Endothelial cell of umbilical vein (primary cell): ENCODE measurements at regions not wholly inside any gene's neighbourhood (a gene's known extent, or its start where the extent isn't known, plus 50 kb on each side); places are given as distances from the start of the nearest gene placed in this dataset.

ENCODE experiments used
- BruUV-seq: library from RNA; stranded (reverse); fragments of 400-500 nt; replicated peaks from 2 replicates; lab custom pipeline; 2021; lab: Mats Ljungman, UMichigan
- CTCF ChIA-PET: fragments of 300-600, 350-600 bp; sonication (Branson Sonifier 250); formaldehyde crosslinking; loops from one replicate; lab custom pipeline; 2021; ENCODE audit warnings: antibody characterized with exemption, inconsistent platforms; lab: Charles Lee
- POLR2A ChIA-PET: fragments of 300-600, 350-600 bp; sonication (Branson Sonifier 250); formaldehyde crosslinking; loops from one replicate; lab custom pipeline; 2021; ENCODE audit warnings: antibody characterized with exemption, inconsistent platforms; lab: Charles Lee
- DNase-seq: peaks from one replicate; pipeline ENCODE4 v3.0.0-alpha.2; 2011; ENCODE audit warnings: low read depth, low spot score
- FAIRE-seq: peaks from 2 replicates; lab custom pipeline; 2011; peaks lifted over from hg19 to GRCh38; lab: Jason Lieb, UNC
- H2AFZ ChIP-seq: 2 replicates; pipeline ENCODE4 v1.6.0; 2012; ENCODE audit warnings: low read depth, low read length, control low read depth, inconsistent platforms
- H3K27ac ChIP-seq: 2 replicates; pipeline ENCODE4 v1.5.1; 2011; ENCODE audit warnings: low read depth, mild to moderate bottlenecking, control low read depth, low read length, moderate library complexity; ENCODE audit not compliant: insufficient read depth
- H3K27me3 ChIP-seq, 2 experiments: 2 replicates each; pipeline versions ENCODE4 v1.6.0 to v1.6.1; 2011; ENCODE audit warnings: low read length in 2 of 2, mixed read lengths in 1 of 2; ENCODE audit not compliant: control insufficient read depth in 2 of 2, insufficient read depth in 2 of 2
- H3K36me3 ChIP-seq, 2 experiments: 2 replicates in 1 of 2; 3 replicates in 1 of 2; pipeline ENCODE4 v1.5.1; 2011; ENCODE audit warnings: low read length in 2 of 2, mild to moderate bottlenecking in 1 of 2, moderate library complexity in 1 of 2; ENCODE audit not compliant: control insufficient read depth in 2 of 2, insufficient read depth in 2 of 2; ENCODE audit errors: extremely low read depth in 1 of 2
- H3K4me1 ChIP-seq: 3 replicates; pipeline ENCODE4 v1.5.1; 2011; ENCODE audit warnings: mild to moderate bottlenecking, low read length; ENCODE audit not compliant: control insufficient read depth, insufficient read depth; ENCODE audit errors: extremely low read depth
- H3K4me2 ChIP-seq: 2 replicates; pipeline ENCODE4 v1.6.1; 2011; ENCODE audit warnings: low read length, control low read depth, mixed read lengths; ENCODE audit not compliant: insufficient read depth
- H3K4me3 ChIP-seq, 3 experiments: fragments of 200-600 bp in 1 of 3; sonication (generic), shearing (Covaris generic) in 1 of 3; replicated peaks in 1 of 3; 2 replicates each; pipeline ENCODE4 v1.5.1; 2011 to 2016; ENCODE audit warnings: control low read depth in 3 of 3, low read length in 3 of 3, mild to moderate bottlenecking in 2 of 3, inconsistent platforms in 1 of 3, low read depth in 1 of 3, moderate library complexity in 1 of 3; ENCODE audit not compliant: insufficient read depth in 1 of 3
- H3K79me2 ChIP-seq: 2 replicates; pipeline ENCODE4 v1.6.0; 2012; ENCODE audit warnings: low read length, inconsistent platforms; ENCODE audit not compliant: control insufficient read depth, insufficient read depth
- H3K9ac ChIP-seq: replicated peaks from 2 replicates; pipeline ENCODE3; 2011; ENCODE audit warnings: low read length, control low read depth; ENCODE audit not compliant: insufficient read depth; ENCODE audit errors: extremely low read depth
- H3K9me1 ChIP-seq: replicated peaks from 3 replicates; pipeline ENCODE4 v1.6.0; 2011; ENCODE audit warnings: mild to moderate bottlenecking, low read length; ENCODE audit not compliant: control insufficient read depth, insufficient read depth; ENCODE audit errors: extremely low read depth
- H3K9me3 ChIP-seq: replicated peaks from 2 replicates; pipeline ENCODE4 v1.5.1; 2012; ENCODE audit warnings: low read length, inconsistent platforms; ENCODE audit not compliant: control insufficient read depth, insufficient read depth
- H4K20me1 ChIP-seq: replicated peaks from 2 replicates; pipeline ENCODE3; 2011; ENCODE audit warnings: mild to moderate bottlenecking, low read length; ENCODE audit not compliant: control insufficient read depth, insufficient read depth; ENCODE audit errors: extremely low read depth
- EZH2 ChIP-seq: IDR thresholded peaks from 2 replicates; pipeline ENCODE4 v1.6.1; 2012; ENCODE audit warnings: borderline replicate concordance, low read depth, mild to moderate bottlenecking, moderate library complexity, low read length, inconsistent platforms; ENCODE audit not compliant: severe bottlenecking
- FOS ChIP-seq: IDR thresholded peaks from 2 replicates; pipeline ENCODE4 v1.6.1; 2011; ENCODE audit warnings: mild to moderate bottlenecking, low read length, moderate library complexity, borderline replicate concordance; ENCODE audit not compliant: insufficient read depth
- GATA2 ChIP-seq: IDR thresholded peaks from 2 replicates; pipeline ENCODE4 v1.7.0; 2011; ENCODE audit warnings: low read depth, mild to moderate bottlenecking, moderate library complexity, mixed read lengths, low read length; ENCODE audit not compliant: insufficient read length, insufficient read depth
- JUN ChIP-seq: IDR thresholded peaks from 2 replicates; pipeline ENCODE4 v1.6.1; 2011; ENCODE audit warnings: borderline replicate concordance, low read depth; ENCODE audit not compliant: insufficient read length, insufficient read depth
- MYC ChIP-seq: IDR thresholded peaks from one replicate; pipeline ENCODE4 v1.6.1; 2011; ENCODE audit warnings: mild to moderate bottlenecking, low read depth, low read length
- POLR2A ChIP-seq: IDR thresholded peaks from 2 replicates; pipeline ENCODE4 v1.6.1; 2012; ENCODE audit warnings: low read depth, mild to moderate bottlenecking, control low read depth, low read length
- POLR2AphosphoS5 ChIP-seq: IDR thresholded peaks from 2 replicates; pipeline ENCODE4 v1.6.1; 2012; ENCODE audit warnings: low read depth, mild to moderate bottlenecking, control low read depth, low read length, moderate library complexity; ENCODE audit not compliant: insufficient read depth
- dilution Hi-C: fragments of 300-500 bp; cut with MboI; formaldehyde crosslinking; loops from one replicate; pipeline ENCODE4 v1.15.0; 2019; ENCODE audit warnings: low sequenced_read_pairs; ENCODE audit not compliant: extremely low pct_ligation_motif_present
- intact Hi-C: fragments of 100-400 bp; cut with micrococcal nuclease; formaldehyde crosslinking; loops from one replicate; pipeline ENCODE4 v1.10.0; 2022
- TF ChIP-seq, protein P1 (sequence below), 2 donors: IDR thresholded peaks; 1 replicate in 1 of 2; 2 replicates in 1 of 2; pipeline ENCODE4 v1.5.1; 2011; ENCODE audit warnings: low read length in 2 of 2, mild to moderate bottlenecking in 2 of 2, moderate library complexity in 2 of 2, control low read depth in 1 of 2, inconsistent platforms in 1 of 2, low read depth in 1 of 2; ENCODE audit not compliant: insufficient read depth in 1 of 2; ENCODE audit errors: extremely low read depth in 1 of 2
- TF ChIP-seq, protein P2 (sequence below): IDR thresholded peaks from 2 replicates; pipeline ENCODE4 v1.6.1; 2011; ENCODE audit not compliant: insufficient read depth, insufficient read length

DNA sequence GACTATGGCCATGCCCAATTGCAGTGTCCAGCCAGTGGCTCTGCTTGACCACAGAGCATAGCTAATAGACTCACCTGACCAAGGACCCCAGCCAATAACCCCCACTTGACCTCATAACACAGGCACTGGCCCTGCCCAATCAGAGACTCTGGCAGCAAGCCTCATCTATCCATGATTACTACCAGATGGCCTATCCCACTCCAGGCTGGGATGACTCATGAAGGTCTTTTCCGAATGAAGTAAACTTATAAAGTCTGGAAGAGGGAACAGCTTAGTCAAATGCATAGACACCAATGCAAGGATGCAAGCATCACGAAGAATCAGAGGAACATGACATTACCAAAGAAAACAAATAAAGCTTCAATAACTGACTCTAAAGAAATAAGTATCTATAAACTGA is 141.4 kb downstream of the TMEM168 start:
- no peak overlapping the region for H3K9ac ChIP-seq
- no peaks in the 10 kb centered on the region for H3K9me3 ChIP-seq
- DNase-seq, result no peak
- no peaks in the 10 kb centered on the region for H3K36me3 ChIP-seq
- no peaks in the 10 kb centered on the region for H4K20me1 ChIP-seq
- dilution Hi-C loops (no loop called here), intact Hi-C loops (no loop called here)
- H3K27me3 ChIP-seq, result no peaks in the 10 kb centered on the region
- no peak for TF ChIP-seq JUN
- TF ChIP-seq POLR2A, result no peak
- TF ChIP-seq, protein P1, sequence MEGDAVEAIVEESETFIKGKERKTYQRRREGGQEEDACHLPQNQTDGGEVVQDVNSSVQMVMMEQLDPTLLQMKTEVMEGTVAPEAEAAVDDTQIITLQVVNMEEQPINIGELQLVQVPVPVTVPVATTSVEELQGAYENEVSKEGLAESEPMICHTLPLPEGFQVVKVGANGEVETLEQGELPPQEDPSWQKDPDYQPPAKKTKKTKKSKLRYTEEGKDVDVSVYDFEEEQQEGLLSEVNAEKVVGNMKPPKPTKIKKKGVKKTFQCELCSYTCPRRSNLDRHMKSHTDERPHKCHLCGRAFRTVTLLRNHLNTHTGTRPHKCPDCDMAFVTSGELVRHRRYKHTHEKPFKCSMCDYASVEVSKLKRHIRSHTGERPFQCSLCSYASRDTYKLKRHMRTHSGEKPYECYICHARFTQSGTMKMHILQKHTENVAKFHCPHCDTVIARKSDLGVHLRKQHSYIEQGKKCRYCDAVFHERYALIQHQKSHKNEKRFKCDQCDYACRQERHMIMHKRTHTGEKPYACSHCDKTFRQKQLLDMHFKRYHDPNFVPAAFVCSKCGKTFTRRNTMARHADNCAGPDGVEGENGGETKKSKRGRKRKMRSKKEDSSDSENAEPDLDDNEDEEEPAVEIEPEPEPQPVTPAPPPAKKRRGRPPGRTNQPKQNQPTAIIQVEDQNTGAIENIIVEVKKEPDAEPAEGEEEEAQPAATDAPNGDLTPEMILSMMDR (IDR thresholded peaks at IDR 0.05; ENCODE audit: extremely low read depth in 1 of 2, insufficient read depth in 1 of 2, low read depth in 1 of 2, low read length in 2 of 2), result no peak
- TF ChIP-seq MYC, result no peak
- TF ChIP-seq, protein P2, sequence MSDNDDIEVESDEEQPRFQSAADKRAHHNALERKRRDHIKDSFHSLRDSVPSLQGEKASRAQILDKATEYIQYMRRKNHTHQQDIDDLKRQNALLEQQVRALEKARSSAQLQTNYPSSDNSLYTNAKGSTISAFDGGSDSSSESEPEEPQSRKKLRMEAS, result no peak
- TF ChIP-seq GATA2, result no peak
- no peak for TF ChIP-seq EZH2
- TF ChIP-seq POLR2AphosphoS5, result no peak
- no peak for TF ChIP-seq FOS
- H3K27ac ChIP-seq, result no peak overlapping the region
- FAIRE-seq, result no peak
- POLR2A ChIA-PET, result no interaction called here
- CTCF ChIA-PET, result no interaction called here
- H3K4me1 ChIP-seq, result no peaks in the 10 kb centered on the region
- no peaks in the 10 kb centered on the region for H3K79me2 ChIP-seq
- no peak overlapping the region for H2AFZ ChIP-seq
- H3K4me3 ChIP-seq, result no peak overlapping the region
- no TSS peak for BruUV-seq
- H3K4me2 ChIP-seq, result no peak overlapping the region
- H3K9me1 ChIP-seq, result no peaks in the 10 kb centered on the region
